ENCODE measurements at regions not wholly inside any gene's neighbourhood (a gene's known extent, or its start where the extent isn't known, plus 50 kb on each side); places are given as distances from the start of the nearest gene placed in this dataset.
A peak's percentile ranks its signal among the peaks of the same experiment; 100 is the strongest.

GRCh38 chr6:118744261-118744941 is 93.0 kb upstream of the CEP85L start:
- intact Hi-C loops (cut with DNase I) = no loop called here
- no peaks in the 10 kb centered on the region for H3K4me1 ChIP-seq
- no peaks in the 10 kb centered on the region for H3K27me3 ChIP-seq
- no peaks in the 10 kb centered on the region for H3K36me3 ChIP-seq
- TF ChIP-seq POLR2AphosphoS5 (IDR thresholded peaks at IDR 0.05; ENCODE audit: insufficient read depth in 1 of 2, low read depth in 1 of 2) (no peak), CTCF (IDR thresholded peaks at IDR 0.05) (no peak), POLR2A (IDR thresholded peaks at IDR 0.05) (no peak)
- H3K9me3 ChIP-seq = no peaks in the 10 kb centered on the region
- DNase-seq (ENCODE audit: extremely low spot score in 2 of 2) = peak in 1 of 2 donors; percentile 64
- H3K4me3 ChIP-seq = no peak overlapping the region
- H3K27ac ChIP-seq = no peak overlapping the region

- intact Hi-C loops (cut with DNase I) = no loop called here
- no peaks in the 10 kb centered on the region for H3K27me3 ChIP-seq
- no peaks in the 10 kb centered on the region for H3K4me1 ChIP-seq
- DNase-seq (ENCODE audit: extremely low spot score in 2 of 2) = peak in 1 of 2 donors; percentile 13
- no peak overlapping the region for H3K27ac ChIP-seq
- no peaks in the 10 kb centered on the region for H3K36me3 ChIP-seq
- no peak for TF ChIP-seq POLR2AphosphoS5 (IDR thresholded peaks at IDR 0.05; ENCODE audit: insufficient read depth in 1 of 2, low read depth in 1 of 2)
- no peak for TF ChIP-seq CTCF (IDR thresholded peaks at IDR 0.05)
- TF ChIP-seq POLR2A (IDR thresholded peaks at IDR 0.05) = no peak
- H3K4me3 ChIP-seq = no peak overlapping the region
- H3K9me3 ChIP-seq = no peaks in the 10 kb centered on the region
Observed at GRCh38 chr6:118743746-118744145, 92.4 kb upstream of the CEP85L start.

- DNase-seq (ENCODE audit: extremely low spot score in 2 of 2) = no peak
- TF ChIP-seq POLR2A (IDR thresholded peaks at IDR 0.05) = no peak
- TF ChIP-seq POLR2AphosphoS5 (IDR thresholded peaks at IDR 0.05; ENCODE audit: insufficient read depth in 1 of 2, low read depth in 1 of 2) = no peak
- no peak for TF ChIP-seq CTCF (IDR thresholded peaks at IDR 0.05)
- H3K27ac ChIP-seq = no peak overlapping the region
- no peaks in the 10 kb centered on the region for H3K36me3 ChIP-seq
- intact Hi-C loops (cut with DNase I) = no loop called here
- no peaks in the 10 kb centered on the region for H3K27me3 ChIP-seq
- no peaks in the 10 kb centered on the region for H3K4me1 ChIP-seq
- H3K9me3 ChIP-seq = no peaks in the 10 kb centered on the region
- no peak overlapping the region for H3K4me3 ChIP-seq
Observed at GRCh38 chr6:118740372-118740771, 89.0 kb upstream of the CEP85L start.

GRCh38 chr6:118739696-118740353 is 88.4 kb upstream of the CEP85L start:
- Histone ChIP-seq H3K27me3 (no peaks in the 10 kb centered on the region), H3K36me3 (no peaks in the 10 kb centered on the region), H3K27ac (no peak overlapping the region), H3K9me3 (no peaks in the 10 kb centered on the region), H3K4me1 (no peaks in the 10 kb centered on the region), H3K4me3 (no peak overlapping the region)
- intact Hi-C loops (cut with DNase I) = no loop called here
- no peak for TF ChIP-seq POLR2A (IDR thresholded peaks at IDR 0.05)
- no peak for TF ChIP-seq POLR2AphosphoS5 (IDR thresholded peaks at IDR 0.05; ENCODE audit: insufficient read depth in 1 of 2, low read depth in 1 of 2)
- no peak for TF ChIP-seq CTCF (IDR thresholded peaks at IDR 0.05)
- peak in 1 of 2 donors; percentile 11 for DNase-seq (ENCODE audit: extremely low spot score in 2 of 2)

GRCh38 chr6:118736440-118736839 is 85.0 kb upstream of the CEP85L start:
- TF ChIP-seq POLR2A (IDR thresholded peaks at IDR 0.05) (no peak), POLR2AphosphoS5 (IDR thresholded peaks at IDR 0.05; ENCODE audit: insufficient read depth in 1 of 2, low read depth in 1 of 2) (no peak), CTCF (IDR thresholded peaks at IDR 0.05) (no peak)
- H3K36me3 ChIP-seq = no peaks in the 10 kb centered on the region
- no peak overlapping the region for H3K27ac ChIP-seq
- intact Hi-C loops (cut with DNase I) = no loop called here
- no peak for DNase-seq (ENCODE audit: extremely low spot score in 2 of 2)
- no peaks in the 10 kb centered on the region for H3K27me3 ChIP-seq
- H3K9me3 ChIP-seq = no peaks in the 10 kb centered on the region
- no peaks in the 10 kb centered on the region for H3K4me1 ChIP-seq
- H3K4me3 ChIP-seq = no peak overlapping the region

Measured in vagina (tissue), 2 donors.